Natural killer cell (primary cell): ENCODE measurements at regions not wholly inside any gene's neighbourhood (a gene's known extent, or its start where the extent isn't known, plus 50 kb on each side); places are given as distances from the start of the nearest gene placed in this dataset.

Experiments used
- ATAC-seq, 3 donors: fragments of 150-1000 bp in 2 of 3; fragments of 200-7000 bp in 1 of 3; cut with Tn5 transposase; 1 replicate in 1 of 3; 2 replicates in 2 of 3; pipeline ENCODE4 v1.10.0; 2021; ENCODE audit warnings: mild to moderate bottlenecking in 2 of 3, moderate library complexity in 2 of 3
- DNase-seq, 2 donors: peaks; one replicate each; pipeline versions ENCODE4 v3.0.0 to v3.0.0-alpha.2; 2013 to 2021; ENCODE audit warnings: mixed read lengths in 1 of 2
- H3K27ac ChIP-seq: one replicate; pipeline ENCODE4 v1.5.1; 2013; ENCODE audit warnings: mild to moderate bottlenecking, low read length
- H3K27me3 ChIP-seq: one replicate; pipeline ENCODE4 v1.6.1; 2013; ENCODE audit warnings: low read length; ENCODE audit not compliant: control insufficient read depth, insufficient read depth
- H3K36me3 ChIP-seq: one replicate; pipeline ENCODE4 v1.6.1; 2013; ENCODE audit warnings: low read length; ENCODE audit not compliant: control insufficient read depth, insufficient read depth
- H3K4me1 ChIP-seq: one replicate; pipeline ENCODE4 v1.6.1; 2013; ENCODE audit warnings: low read length; ENCODE audit not compliant: control insufficient read depth, insufficient read depth
- H3K4me3 ChIP-seq: one replicate; pipeline ENCODE4 v1.5.1; 2013; ENCODE audit warnings: low read length
- H3K9me3 ChIP-seq: one replicate; pipeline ENCODE4 v1.6.1; 2013; ENCODE audit warnings: low read length; ENCODE audit not compliant: control insufficient read depth, insufficient read depth
- H3K27ac Mint-ChIP-seq, 2 donors: one replicate each; pipeline ENCODE4 v1.8.0; 2022; ENCODE audit warnings: mild to moderate bottlenecking in 2 of 2, mixed read lengths in 2 of 2, moderate library complexity in 1 of 2
- H3K27me3 Mint-ChIP-seq, 2 donors: one replicate each; pipeline ENCODE4 v1.8.0; 2022; ENCODE audit warnings: low read depth in 2 of 2, mixed read lengths in 2 of 2
- H3K36me3 Mint-ChIP-seq: one replicate; pipeline ENCODE4 v1.8.0; 2022; ENCODE audit warnings: mixed read lengths
- H3K4me1 Mint-ChIP-seq, 2 donors: one replicate each; pipeline ENCODE4 v1.8.0; 2022; ENCODE audit warnings: mixed read lengths in 2 of 2
- H3K4me3 Mint-ChIP-seq: one replicate; pipeline ENCODE4 v1.8.0; 2022; ENCODE audit warnings: mild to moderate bottlenecking, moderate library complexity, mixed read lengths
- H3K9me3 Mint-ChIP-seq, 2 donors: one replicate each; pipeline ENCODE4 v1.8.0; 2022; ENCODE audit warnings: mixed read lengths in 2 of 2
- CTCF ChIP-seq: fragments of 200-600 bp; IDR thresholded peaks from one replicate; pipeline ENCODE4 v1.8.0; 2022; ENCODE audit warnings: antibody characterized with exemption
- WGBS: methylation state at CpG from one replicate; pipeline ENCODE4 v1.1.7; 2013; ENCODE audit warnings: missing lambda C conversion rate; ENCODE audit not compliant: insufficient coverage; 5-methylcytosine and 5-hydroxymethylcytosine counted together
- intact Hi-C: fragments of 100-400 bp; cut with micrococcal nuclease; formaldehyde crosslinking; loops from one replicate; pipeline ENCODE4 v1.14.2; 2022

DNA sequence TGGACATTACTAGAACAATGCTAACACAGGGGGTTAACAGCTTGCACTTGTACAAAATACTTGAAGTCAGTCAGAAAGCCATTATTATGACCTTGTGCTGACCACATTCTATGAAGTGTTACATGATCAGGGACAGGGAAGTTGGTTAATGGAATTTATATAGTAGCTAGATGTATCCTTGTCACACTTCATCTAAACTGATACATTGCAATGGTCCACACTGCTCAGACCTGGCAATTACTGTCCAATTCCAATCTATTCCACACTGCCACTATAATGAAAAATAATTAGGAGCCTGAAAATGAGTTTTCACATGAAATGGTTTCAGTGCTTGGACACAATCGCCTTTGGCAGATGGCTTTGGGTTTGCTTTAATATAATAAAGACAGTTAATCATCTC is 850.8 kb downstream of the EPHA7 start:
- H3K4me3 Mint-ChIP-seq = no peak overlapping the region

GRCh38 chr6:92566632-92567031 is 852.7 kb downstream of the EPHA7 start:
- Histone ChIP-seq H3K4me1 (no peaks in the 10 kb centered on the region), H3K9me3 (no peaks in the 10 kb centered on the region), H3K4me3 (no peak overlapping the region), H3K27ac (no peak overlapping the region), H3K27me3 (no peaks in the 10 kb centered on the region), H3K36me3 (no peaks in the 10 kb centered on the region)
- Mint-ChIP-seq H3K27me3 (no peaks in the 10 kb centered on the region), H3K4me3 (no peak overlapping the region), H3K9me3 (peaks cover 14 to 26% of the 10 kb centered on the region in 2 donors), H3K36me3 (no peaks in the 10 kb centered on the region), H3K27ac (no peak overlapping the region), H3K4me1 (no peaks in the 10 kb centered on the region)
- no peak for ATAC-seq
- 100% methylated on average over 1 of the region's 4 CpGs for WGBS
- no peak for TF ChIP-seq CTCF
- DNase-seq = no peak
- intact Hi-C loops = no loop called here

More for the DNA sequence above, 850.8 kb downstream of the EPHA7 start:
- Mint-ChIP-seq H3K27me3 (no peaks in the 10 kb centered on the region), H3K36me3 (no peaks in the 10 kb centered on the region), H3K4me1 (no peaks in the 10 kb centered on the region), H3K9me3 (peaks cover 17 to 18% of the 10 kb centered on the region in 2 donors), H3K27ac (no peak overlapping the region)
- DNase-seq = no peak
- intact Hi-C loops = no loop called here
- Histone ChIP-seq H3K27me3 (no peaks in the 10 kb centered on the region), H3K4me3 (no peak overlapping the region), H3K36me3 (no peaks in the 10 kb centered on the region), H3K4me1 (no peaks in the 10 kb centered on the region), H3K9me3 (no peaks in the 10 kb centered on the region), H3K27ac (no peak overlapping the region)
- no peak for TF ChIP-seq CTCF
- ATAC-seq = no peak
- WGBS = no CpG with 5 or more reads among the region's 1 CpG

DNA sequence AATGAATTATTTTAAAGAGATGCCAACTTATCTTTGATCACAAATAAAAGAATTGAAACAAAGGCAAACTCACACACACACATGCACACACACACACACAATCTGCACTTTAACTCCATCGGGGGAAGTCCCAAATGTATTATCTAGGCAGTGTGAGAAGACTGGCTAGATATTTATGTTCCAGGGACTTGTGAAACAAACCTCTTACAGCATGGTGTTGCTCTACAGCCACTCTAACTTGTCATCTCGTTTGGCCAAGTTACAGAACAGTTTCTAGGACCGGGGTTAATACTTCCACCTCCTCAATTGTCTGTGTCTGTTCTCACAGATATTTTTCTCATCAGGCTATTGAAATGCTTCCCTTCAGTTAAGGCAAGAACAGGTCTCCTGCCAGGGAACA is 855.0 kb downstream of the EPHA7 start:
- no peak overlapping the region for H3K27ac ChIP-seq
- Mint-ChIP-seq H3K9me3 (peaks cover 19 to 35% of the 10 kb centered on the region in 2 donors), H3K4me3 (no peak overlapping the region), H3K27me3 (no peaks in the 10 kb centered on the region), H3K4me1 (no peaks in the 10 kb centered on the region), H3K36me3 (no peaks in the 10 kb centered on the region), H3K27ac (no peak overlapping the region)
- H3K36me3 ChIP-seq = no peaks in the 10 kb centered on the region
- WGBS = 64% methylated on average over 2 of the region's 3 CpGs
- H3K4me3 ChIP-seq = no peak overlapping the region
- DNase-seq (no peak), ATAC-seq (no peak)
- intact Hi-C loops = no loop called here
- H3K9me3 ChIP-seq = no peaks in the 10 kb centered on the region
- no peak for TF ChIP-seq CTCF
- no peaks in the 10 kb centered on the region for H3K4me1 ChIP-seq
- H3K27me3 ChIP-seq = no peaks in the 10 kb centered on the region

GRCh38 chr6:92559611-92560010 is 859.7 kb downstream of the EPHA7 start:
- intact Hi-C loops = no loop called here
- no peaks in the 10 kb centered on the region for H3K4me1 Mint-ChIP-seq
- H3K9me3 ChIP-seq = no peaks in the 10 kb centered on the region
- H3K36me3 ChIP-seq = no peaks in the 10 kb centered on the region
- H3K27me3 Mint-ChIP-seq = no peaks in the 10 kb centered on the region
- H3K9me3 Mint-ChIP-seq = peaks cover 10 to 26% of the 10 kb centered on the region in 2 donors
- no peak for TF ChIP-seq CTCF
- H3K27ac Mint-ChIP-seq = no peak overlapping the region
- 2% methylated on average over 5 of the region's 5 CpGs for WGBS
- H3K4me3 Mint-ChIP-seq = no peak overlapping the region
- ATAC-seq (no peak), DNase-seq (no peak)
- H3K4me1 ChIP-seq = no peaks in the 10 kb centered on the region
- H3K27ac ChIP-seq = no peak overlapping the region
- no peaks in the 10 kb centered on the region for H3K36me3 Mint-ChIP-seq
- no peak overlapping the region for H3K4me3 ChIP-seq
- no peaks in the 10 kb centered on the region for H3K27me3 ChIP-seq
